ENCODE measurements at regions not wholly inside any gene's neighbourhood (a gene's known extent, or its start where the extent isn't known, plus 50 kb on each side); places are given as distances from the start of the nearest gene placed in this dataset.

- Histone ChIP-seq H3K9me3 (replicated peaks; ENCODE audit: control insufficient read depth, insufficient read depth, low read length) (no peaks in the 10 kb centered on the region; the same call in 2 of the 3 replicates), H3K27me3 (replicated peaks in 1 of 2; ENCODE audit: control insufficient read depth in 2 of 2, insufficient read depth in 2 of 2, low read length in 1 of 2) (no peaks in the 10 kb centered on the region), H2AFZ (ENCODE audit: control insufficient read depth, low read depth, low read length) (no peak overlapping the region), H3K36me3 (ENCODE audit: control insufficient read depth in 2 of 2, insufficient read depth in 2 of 2, low read length in 1 of 2) (no peaks in the 10 kb centered on the region), H3K4me3 (no peak overlapping the region), H3K4me1 (ENCODE audit: control insufficient read depth, insufficient read depth, low read length) (peaks cover 24% of the 10 kb centered on the region), H3K4me2 (ENCODE audit: control insufficient read depth, insufficient read depth) (no peak overlapping the region), H3K79me2 (ENCODE audit: control insufficient read depth, insufficient read depth, low read length) (no peaks in the 10 kb centered on the region), H4K20me1 (ENCODE audit: control insufficient read depth, insufficient read depth) (no peaks in the 10 kb centered on the region), H3K9ac (ENCODE audit: control insufficient read depth, insufficient read depth, low read length) (no peak overlapping the region), H3K27ac (ENCODE audit: control insufficient read depth, insufficient read depth) (no peak overlapping the region)
- ChIA-PET CTCF (interaction anchor here (1.0 to 2.9 kb wide), 11 partner anchors 11 to 137 kb away, joined by 3 to 24 read pairs (median 7); no protein-coding TSS in a partner anchor), POLR2A (no interaction called here), RAD21 (ENCODE audit: unreplicated experiment) (interaction anchor here (0.8 to 1.8 kb wide), 9 partner anchors 11 to 190 kb away, joined by 3 to 7 read pairs (median 3); no protein-coding TSS in a partner anchor), SMC1A (ENCODE audit: uncharacterized antibody, unreplicated experiment) (interaction anchor here (0.7 to 2.3 kb wide), 15 partner anchors 11 to 162 kb away, joined by 3 to 15 read pairs (median 3); no protein-coding TSS in a partner anchor)
- ATAC-seq (no peak), DNase-seq (ENCODE audit: low read depth, low spot score) (no peak), FAIRE-seq (no peak)
- intact Hi-C loops (cut with micrococcal nuclease; ENCODE audit: unreplicated experiment): no loop called here
- in situ Hi-C loops (cut with MboI): no loop called here
- no TSS peak for BruUV-seq (replicated peaks)
- WGBS (ENCODE audit: insufficient coverage, insufficient replicate concordance, low lambda C conversion rate, missing lambda C conversion rate): 57% methylated on average over 8 of the region's 8 CpGs
- TF ChIP-seq CBX5 (IDR thresholded peaks at IDR 0.05; ENCODE audit: low read depth) (no peak), TCF3 (IDR thresholded peaks at IDR 0.05; ENCODE audit: borderline replicate concordance, insufficient read depth, low read depth, low read length) (no peak), BMI1 (IDR thresholded peaks at IDR 0.05; ENCODE audit: borderline replicate concordance) (no peak), STAT1 (conservative IDR thresholded peaks at IDR 0.05) (no peak), TAF1 (IDR thresholded peaks at IDR 0.05; ENCODE audit: borderline replicate concordance, low read depth, low read length) (no peak), PAX8 (IDR thresholded peaks at IDR 0.05) (no peak), JUND (IDR thresholded peaks at IDR 0.05; ENCODE audit: low read depth, low read length) (no peak), MYC (IDR thresholded peaks at IDR 0.05; ENCODE audit: insufficient read depth, insufficient read length, insufficient replicate concordance, low read length, severe bottlenecking) (no peak), RELB (IDR thresholded peaks at IDR 0.05; ENCODE audit: low read depth) (no peak), CBFB (IDR thresholded peaks at IDR 0.05; ENCODE audit: low read depth) (no peak), POU2F2 (IDR thresholded peaks at IDR 0.05; ENCODE audit: borderline replicate concordance, low read depth, low read length) (no peak), EGR1 (IDR thresholded peaks at IDR 0.05; ENCODE audit: borderline replicate concordance in 1 of 2, low read depth in 2 of 2, low read length in 2 of 2) (no peak), FOXM1 (IDR thresholded peaks at IDR 0.05; ENCODE audit: low read depth, low read length) (no peak), IKZF1 (conservative IDR thresholded peaks at IDR 0.05) (no peak), TCF7 (IDR thresholded peaks at IDR 0.05; ENCODE audit: borderline replicate concordance) (no peak), RAD51 (IDR thresholded peaks at IDR 0.05) (no peak), NR2C2 (IDR thresholded peaks at IDR 0.05; ENCODE audit: borderline replicate concordance, control insufficient read depth, insufficient read length, low read depth) (no peak), ZBED1 (IDR thresholded peaks at IDR 0.05; ENCODE audit: borderline replicate concordance) (no peak), TCF12 (IDR thresholded peaks at IDR 0.05; ENCODE audit: low read depth, low read length) (no peak)
Observed at GRCh38 chr3:59425371-59425770, 375.5 kb upstream of the CFAP20DC start.
